ENCODE measurements at regions not wholly inside any gene's neighbourhood (a gene's known extent, or its start where the extent isn't known, plus 50 kb on each side); places are given as distances from the start of the nearest gene placed in this dataset.

GRCh38 chr11:134477486-134477885 is 65.4 kb upstream of the B3GAT1 start:
- Histone ChIP-seq H3K4me1 (ENCODE audit: insufficient read depth, low read length, severe bottlenecking) (no peaks in the 10 kb centered on the region), H3K9me2 (ENCODE audit: low read depth, low read length) (no peaks in the 10 kb centered on the region), H3K9ac (ENCODE audit: low read length) (no peak overlapping the region), H3K36me3 (ENCODE audit: insufficient read depth, low read length) (no peaks in the 10 kb centered on the region), H3K79me2 (ENCODE audit: insufficient read depth, low read length) (no peaks in the 10 kb centered on the region), H3K27ac (ENCODE audit: low read depth, low read length, poor library complexity, severe bottlenecking) (no peak overlapping the region), H3K4me3 (ENCODE audit: low read depth, low read length, poor library complexity, severe bottlenecking) (no peak overlapping the region), H2AFZ (ENCODE audit: low read length) (no peak overlapping the region), H3K4me2 (ENCODE audit: low read length) (no peak overlapping the region), H4K20me1 (ENCODE audit: insufficient read depth, low read length) (no peaks in the 10 kb centered on the region), H3K27me3 (ENCODE audit: insufficient read depth, low read length) (no peaks in the 10 kb centered on the region), H3K9me3 (ENCODE audit: low read length) (no peaks in the 10 kb centered on the region), H3F3A (ENCODE audit: insufficient read depth, low read length) (no peaks in the 10 kb centered on the region)
- TF ChIP-seq EZH2 (IDR thresholded peaks at IDR 0.05; ENCODE audit: borderline replicate concordance, low read length) (no peak), CTCF (IDR thresholded peaks at IDR 0.05; ENCODE audit: low read length) (no peak)

- TF ChIP-seq EZH2 (IDR thresholded peaks at IDR 0.05; ENCODE audit: borderline replicate concordance, low read length): no peak
- no peak overlapping the region for H2AFZ ChIP-seq (ENCODE audit: low read length)
- no peaks in the 10 kb centered on the region for H3K9me2 ChIP-seq (ENCODE audit: low read depth, low read length)
- H3K79me2 ChIP-seq (ENCODE audit: insufficient read depth, low read length): no peaks in the 10 kb centered on the region
- H4K20me1 ChIP-seq (ENCODE audit: insufficient read depth, low read length): no peaks in the 10 kb centered on the region
- H3K9me3 ChIP-seq (ENCODE audit: low read length): no peaks in the 10 kb centered on the region
- no peaks in the 10 kb centered on the region for H3K27me3 ChIP-seq (ENCODE audit: insufficient read depth, low read length)
- H3K27ac ChIP-seq (ENCODE audit: low read depth, low read length, poor library complexity, severe bottlenecking): no peak overlapping the region
- H3F3A ChIP-seq (ENCODE audit: insufficient read depth, low read length): no peaks in the 10 kb centered on the region
- no peak overlapping the region for H3K9ac ChIP-seq (ENCODE audit: low read length)
- no peaks in the 10 kb centered on the region for H3K36me3 ChIP-seq (ENCODE audit: insufficient read depth, low read length)
- H3K4me1 ChIP-seq (ENCODE audit: insufficient read depth, low read length, severe bottlenecking): no peaks in the 10 kb centered on the region
- no peak overlapping the region for H3K4me3 ChIP-seq (ENCODE audit: low read depth, low read length, poor library complexity, severe bottlenecking)
- no peak overlapping the region for H3K4me2 ChIP-seq (ENCODE audit: low read length)
Measured at GRCh38 chr11:134476435-134477021, 64.5 kb upstream of the B3GAT1 start.

GRCh38 chr11:134475951-134476350 is 63.9 kb upstream of the B3GAT1 start:
- Histone ChIP-seq H3K79me2 (ENCODE audit: insufficient read depth, low read length) (no peaks in the 10 kb centered on the region), H3K27ac (ENCODE audit: low read depth, low read length, poor library complexity, severe bottlenecking) (no peak overlapping the region), H3K4me2 (ENCODE audit: low read length) (no peak overlapping the region), H3K9ac (ENCODE audit: low read length) (no peak overlapping the region), H3K27me3 (ENCODE audit: insufficient read depth, low read length) (no peaks in the 10 kb centered on the region), H4K20me1 (ENCODE audit: insufficient read depth, low read length) (no peaks in the 10 kb centered on the region), H3K9me3 (ENCODE audit: low read length) (no peaks in the 10 kb centered on the region), H3K36me3 (ENCODE audit: insufficient read depth, low read length) (no peaks in the 10 kb centered on the region), H3F3A (ENCODE audit: insufficient read depth, low read length) (no peaks in the 10 kb centered on the region), H3K4me1 (ENCODE audit: insufficient read depth, low read length, severe bottlenecking) (no peaks in the 10 kb centered on the region), H3K9me2 (ENCODE audit: low read depth, low read length) (no peaks in the 10 kb centered on the region), H3K4me3 (ENCODE audit: low read depth, low read length, poor library complexity, severe bottlenecking) (no peak overlapping the region), H2AFZ (ENCODE audit: low read length) (no peak overlapping the region)
- TF ChIP-seq EZH2 (IDR thresholded peaks at IDR 0.05; ENCODE audit: borderline replicate concordance, low read length) (no peak), CTCF (IDR thresholded peaks at IDR 0.05; ENCODE audit: low read length) (no peak)

- Histone ChIP-seq H3K27me3 (ENCODE audit: insufficient read depth, low read length) (no peaks in the 10 kb centered on the region), H3K9ac (ENCODE audit: low read length) (no peak overlapping the region), H4K20me1 (ENCODE audit: insufficient read depth, low read length) (no peaks in the 10 kb centered on the region), H3K9me2 (ENCODE audit: low read depth, low read length) (no peaks in the 10 kb centered on the region), H3K36me3 (ENCODE audit: insufficient read depth, low read length) (no peaks in the 10 kb centered on the region), H3K4me2 (ENCODE audit: low read length) (no peak overlapping the region), H3K9me3 (ENCODE audit: low read length) (no peaks in the 10 kb centered on the region), H3K79me2 (ENCODE audit: insufficient read depth, low read length) (no peaks in the 10 kb centered on the region), H3K4me3 (ENCODE audit: low read depth, low read length, poor library complexity, severe bottlenecking) (no peak overlapping the region), H3K4me1 (ENCODE audit: insufficient read depth, low read length, severe bottlenecking) (no peaks in the 10 kb centered on the region), H3F3A (ENCODE audit: insufficient read depth, low read length) (no peaks in the 10 kb centered on the region), H2AFZ (ENCODE audit: low read length) (no peak overlapping the region), H3K27ac (ENCODE audit: low read depth, low read length, poor library complexity, severe bottlenecking) (no peak overlapping the region)
- no peak for TF ChIP-seq CTCF (IDR thresholded peaks at IDR 0.05; ENCODE audit: low read length)
- TF ChIP-seq EZH2 (IDR thresholded peaks at IDR 0.05; ENCODE audit: borderline replicate concordance, low read length): no peak
Measured at GRCh38 chr11:134474942-134475341, 62.9 kb upstream of the B3GAT1 start.

Measured in OCI-LY1 (cell line).